IPS DF 4.7 (cell line): ENCODE measurements at regions not wholly inside any gene's neighbourhood (a gene's known extent, or its start where the extent isn't known, plus 50 kb on each side); places are given as distances from the start of the nearest gene placed in this dataset.
"Not testable (repeated sequence)": the region's sequence is repeated elsewhere in the genome, so short reads cannot be mapped to it uniquely, and the experiment has no call there.

ENCODE experiments used
- DNase-seq: peaks from one replicate; pipeline ENCODE4 v3.0.0-alpha.2; 2013; ENCODE audit warnings: low spot score; ENCODE audit errors: extremely low read depth

- no peak for DNase-seq
These were observed 193.2 kb downstream of the GOLGA6L6 start for GRCh38 chr15:20348291-20348899.

GRCh38 chr15:20346082-20346805 is 195.4 kb downstream of the GOLGA6L6 start:
- no peak for DNase-seq

GRCh38 chr15:20345401-20345958 is 196.1 kb downstream of the GOLGA6L6 start:
- no peak for DNase-seq

GRCh38 chr15:20344601-20345400 is 196.8 kb downstream of the GOLGA6L6 start:
- no peak for DNase-seq

- DNase-seq = not testable (repeated sequence)
These were observed 198.0 kb downstream of the GOLGA6L6 start for GRCh38 chr15:20343395-20344211.

GRCh38 chr15:20342601-20343394 is 198.8 kb downstream of the GOLGA6L6 start:
- not testable (repeated sequence) for DNase-seq

- DNase-seq = no peak
These were observed 199.5 kb downstream of the GOLGA6L6 start for GRCh38 chr15:20341901-20342600.

GRCh38 chr15:20340931-20341661 is 200.5 kb downstream of the GOLGA6L6 start:
- DNase-seq = no peak

- DNase-seq = no peak
These were observed 201.2 kb downstream of the GOLGA6L6 start for GRCh38 chr15:20340331-20340811.

- not testable (repeated sequence) for DNase-seq
These were observed 202.4 kb downstream of the GOLGA6L6 start for GRCh38 chr15:20339086-20339791.

GRCh38 chr15:20338671-20339070 is 202.9 kb downstream of the GOLGA6L6 start:
- DNase-seq = not testable (repeated sequence)

GRCh38 chr15:20337238-20337637 is 204.4 kb downstream of the GOLGA6L6 start:
- not testable (repeated sequence) for DNase-seq

- DNase-seq = not testable (repeated sequence)
These were observed 207.1 kb downstream of the GOLGA6L6 start for GRCh38 chr15:20334451-20334850.

GRCh38 chr15:20325751-20326150 is 215.8 kb downstream of the GOLGA6L6 start:
- DNase-seq = not testable (repeated sequence)

GRCh38 chr15:20317132-20317531 is 224.5 kb downstream of the GOLGA6L6 start:
- DNase-seq = not testable (repeated sequence)

GRCh38 chr15:20311014-20311680 is 230.5 kb downstream of the GOLGA6L6 start:
- not testable (repeated sequence) for DNase-seq

- no peak for DNase-seq
These were observed 231.0 kb downstream of the GOLGA6L6 start for GRCh38 chr15:20310603-20311002.
